ENCODE measurements at regions not wholly inside any gene's neighbourhood (a gene's known extent, or its start where the extent isn't known, plus 50 kb on each side); places are given as distances from the start of the nearest gene placed in this dataset.

DNA sequence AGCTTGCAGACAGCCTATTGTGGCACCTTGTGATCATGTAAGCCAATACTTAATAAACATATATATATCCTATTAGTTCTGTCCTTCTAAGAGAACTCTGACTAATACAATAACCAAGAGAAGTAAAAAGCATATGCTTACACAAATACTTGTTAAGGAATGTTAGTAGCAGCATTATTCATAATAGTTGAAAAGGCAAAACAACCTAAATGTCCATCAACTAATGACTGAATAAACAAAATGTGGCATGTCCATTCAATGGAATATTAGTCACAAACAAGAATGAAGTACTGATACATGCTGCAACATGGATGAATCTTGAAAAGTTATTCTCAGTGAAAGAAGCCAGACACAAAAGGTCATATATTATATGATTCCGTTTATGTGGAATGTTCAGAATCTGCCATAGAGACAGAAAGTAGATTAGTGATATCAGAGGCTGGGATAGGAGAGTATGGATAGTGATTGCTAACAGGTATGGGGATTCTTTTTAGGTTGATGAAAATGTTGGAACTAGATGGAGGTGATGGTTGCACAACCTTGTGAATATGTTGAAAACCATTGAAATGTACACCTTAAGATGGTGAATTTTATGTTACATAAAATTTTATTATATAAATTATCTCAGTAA, 112.5 kb upstream of the UNC5B start:
- TF ChIP-seq, protein P1, sequence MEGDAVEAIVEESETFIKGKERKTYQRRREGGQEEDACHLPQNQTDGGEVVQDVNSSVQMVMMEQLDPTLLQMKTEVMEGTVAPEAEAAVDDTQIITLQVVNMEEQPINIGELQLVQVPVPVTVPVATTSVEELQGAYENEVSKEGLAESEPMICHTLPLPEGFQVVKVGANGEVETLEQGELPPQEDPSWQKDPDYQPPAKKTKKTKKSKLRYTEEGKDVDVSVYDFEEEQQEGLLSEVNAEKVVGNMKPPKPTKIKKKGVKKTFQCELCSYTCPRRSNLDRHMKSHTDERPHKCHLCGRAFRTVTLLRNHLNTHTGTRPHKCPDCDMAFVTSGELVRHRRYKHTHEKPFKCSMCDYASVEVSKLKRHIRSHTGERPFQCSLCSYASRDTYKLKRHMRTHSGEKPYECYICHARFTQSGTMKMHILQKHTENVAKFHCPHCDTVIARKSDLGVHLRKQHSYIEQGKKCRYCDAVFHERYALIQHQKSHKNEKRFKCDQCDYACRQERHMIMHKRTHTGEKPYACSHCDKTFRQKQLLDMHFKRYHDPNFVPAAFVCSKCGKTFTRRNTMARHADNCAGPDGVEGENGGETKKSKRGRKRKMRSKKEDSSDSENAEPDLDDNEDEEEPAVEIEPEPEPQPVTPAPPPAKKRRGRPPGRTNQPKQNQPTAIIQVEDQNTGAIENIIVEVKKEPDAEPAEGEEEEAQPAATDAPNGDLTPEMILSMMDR (IDR thresholded peaks at IDR 0.05), result no peak
- TF ChIP-seq POLR2A (IDR thresholded peaks at IDR 0.05), result no peak

Data from right lobe of liver (tissue), 4 donors.